GM12873 (cell line): ENCODE measurements at regions not wholly inside any gene's neighbourhood (a gene's known extent, or its start where the extent isn't known, plus 50 kb on each side); places are given as distances from the start of the nearest gene placed in this dataset.

Experiments used
- CTCF ChIP-seq: IDR thresholded peaks from 2 replicates; pipeline ENCODE4 v1.5.1; 2012; ENCODE audit warnings: low read depth, mild to moderate bottlenecking, moderate library complexity, low read length, control low read depth; ENCODE audit not compliant: insufficient read depth; ENCODE audit errors: missing control alignments

- no peak for TF ChIP-seq CTCF
Measured at GRCh38 chr7:10637991-10638390, 335.7 kb upstream of the PHF14 start.

GRCh38 chr7:10643545-10643944 lies 330.1 kb upstream of the PHF14 start:
- no peak for TF ChIP-seq CTCF

- TF ChIP-seq CTCF = no peak
Measured at GRCh38 chr7:10644849-10645248, 328.8 kb upstream of the PHF14 start.

GRCh38 chr7:10646194-10646593 lies 327.5 kb upstream of the PHF14 start:
- TF ChIP-seq CTCF = no peak

- no peak for TF ChIP-seq CTCF
Measured at GRCh38 chr7:10648289-10648688, 325.4 kb upstream of the PHF14 start.

- peak; percentile 1 for TF ChIP-seq CTCF
Measured at GRCh38 chr7:10649120-10649519, 324.6 kb upstream of the PHF14 start.

GRCh38 chr7:10655031-10655430 lies 318.6 kb upstream of the PHF14 start:
- TF ChIP-seq CTCF = no peak
